GM21717 (cell line): ENCODE measurements at regions not wholly inside any gene's neighbourhood (a gene's known extent, or its start where the extent isn't known, plus 50 kb on each side); places are given as distances from the start of the nearest gene placed in this dataset.
A peak's percentile ranks its signal among the peaks of the same experiment; 100 is the strongest.

Experiments used
- ATAC-seq: cut with Tn5 transposase; IDR thresholded peaks from one replicate; pipeline ENCODE4 v1.9.1; 2021; ENCODE audit warnings: mild to moderate bottlenecking, moderate library complexity; ENCODE audit not compliant: unreplicated experiment

GRCh38 chr2:177314722-177315264, 50.3 kb upstream of the NFE2L2 start:
- no peak for ATAC-seq

GRCh38 chr2:177315364-177315763, 50.8 kb upstream of the NFE2L2 start:
- no peak for ATAC-seq

- ATAC-seq = no peak
Measured at GRCh38 chr2:177316756-177317155, 52.2 kb upstream of the NFE2L2 start.

- ATAC-seq = no peak
Measured at GRCh38 chr2:177317443-177317842, 52.9 kb upstream of the NFE2L2 start.

- ATAC-seq = no peak
Measured at GRCh38 chr2:177317857-177318256, 53.3 kb upstream of the NFE2L2 start.

GRCh38 chr2:177318613-177319012, 54.1 kb upstream of the NFE2L2 start:
- ATAC-seq = no peak

- no peak for ATAC-seq
Measured at GRCh38 chr2:177320596-177320995, 56.1 kb upstream of the NFE2L2 start.

GRCh38 chr2:177322801-177323261, 58.3 kb upstream of the NFE2L2 start:
- no peak for ATAC-seq

GRCh38 chr2:177324797-177325196, 60.3 kb upstream of the NFE2L2 start:
- no peak for ATAC-seq

- no peak for ATAC-seq
Measured at GRCh38 chr2:177325554-177325953, 61.0 kb upstream of the NFE2L2 start.

GRCh38 chr2:177326005-177326404, 61.5 kb upstream of the NFE2L2 start:
- ATAC-seq = no peak

- no peak for ATAC-seq
Measured at GRCh38 chr2:177326591-177326990, 62.1 kb upstream of the NFE2L2 start.

GRCh38 chr2:177327009-177327408, 62.5 kb upstream of the NFE2L2 start:
- ATAC-seq = no peak

- ATAC-seq = no peak
Measured at GRCh38 chr2:177328056-177328455, 63.5 kb upstream of the NFE2L2 start.

- ATAC-seq = no peak
Measured at GRCh38 chr2:177329064-177329463, 63.5 kb upstream of the AGPS start.

- ATAC-seq = no peak
Measured at GRCh38 chr2:177331466-177331997, 61.0 kb upstream of the AGPS start.

- peak; percentile 85 for ATAC-seq
Measured at GRCh38 chr2:177332026-177332991, 60.3 kb upstream of the AGPS start.

- no peak for ATAC-seq
Measured at GRCh38 chr2:177332992-177333388, 59.6 kb upstream of the AGPS start.

GRCh38 chr2:177334940-177335543, 57.5 kb upstream of the AGPS start:
- ATAC-seq = no peak

GRCh38 chr2:177335917-177336450, 56.6 kb upstream of the AGPS start:
- ATAC-seq = no peak

- ATAC-seq = no peak
Measured at GRCh38 chr2:177338177-177338721, 54.3 kb upstream of the AGPS start.
